NOMO-1 (cell line): ENCODE measurements at regions not wholly inside any gene's neighbourhood (a gene's known extent, or its start where the extent isn't known, plus 50 kb on each side); places are given as distances from the start of the nearest gene placed in this dataset.

Source experiments
- DNase-seq, 2 experiments: peaks; one replicate each; lab custom pipeline; 2025; ENCODE audit not compliant: unreplicated experiment in 2 of 2; lab: John Stamatoyannopoulos, UW

DNA sequence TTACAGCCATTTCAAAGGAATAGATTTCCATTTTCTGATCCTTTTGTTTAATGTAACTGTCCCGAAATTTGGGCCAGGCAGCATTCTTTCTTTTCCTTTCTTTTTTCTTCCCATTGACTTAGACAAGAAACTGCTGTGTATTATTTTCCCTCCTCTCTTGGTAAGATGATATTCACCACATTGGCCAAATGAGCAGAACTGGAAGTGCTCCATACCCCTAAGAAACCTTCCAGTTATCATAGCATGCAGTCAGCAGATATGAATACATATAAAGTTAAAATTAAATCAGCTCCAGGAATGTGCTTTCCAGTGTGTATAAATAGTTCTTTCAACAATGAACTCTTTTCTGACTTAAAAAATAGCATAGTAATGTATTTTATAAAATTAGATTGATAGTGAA lies 168.5 kb upstream of the GAS1 start:
- no peak for DNase-seq

DNA sequence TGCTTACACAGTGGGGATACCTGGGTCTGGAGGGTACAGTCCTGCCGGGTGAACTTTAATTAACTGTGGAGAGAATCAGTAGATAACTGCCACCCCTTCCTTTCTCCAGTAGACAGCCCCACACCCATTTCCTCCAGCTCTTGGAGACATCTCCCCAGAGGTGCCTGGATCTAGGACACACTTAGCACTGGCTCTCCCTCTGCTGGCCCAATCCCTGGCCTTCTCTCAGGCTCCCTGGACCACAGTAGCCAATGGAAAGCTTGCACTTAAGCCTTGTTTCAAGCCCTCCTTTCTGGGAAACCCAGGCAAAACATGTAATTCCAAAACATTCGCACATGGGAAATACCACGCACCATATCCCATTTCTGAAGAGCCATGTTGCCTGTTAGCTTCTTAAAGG lies 169.2 kb upstream of the GAS1 start:
- DNase-seq, result no peak

DNA sequence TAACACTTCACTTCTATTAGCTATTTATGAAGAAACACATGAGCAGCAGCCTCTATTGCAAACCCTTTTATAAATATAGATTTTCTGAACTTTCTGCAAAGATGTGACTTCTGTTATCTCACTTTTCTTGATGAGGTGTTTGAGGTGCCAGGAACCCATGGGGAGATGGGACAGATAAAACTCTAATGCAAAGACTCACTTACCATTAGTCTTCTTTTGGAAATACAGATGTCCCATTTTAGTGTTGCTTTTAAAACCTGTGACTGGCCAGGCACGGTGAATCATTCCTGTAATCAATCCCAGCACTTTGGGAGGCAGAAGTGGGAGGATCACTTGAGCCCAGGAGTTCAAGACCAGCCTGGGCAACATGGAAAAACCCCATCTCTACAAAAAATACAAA lies 171.3 kb upstream of the GAS1 start:
- no peak for DNase-seq

DNA sequence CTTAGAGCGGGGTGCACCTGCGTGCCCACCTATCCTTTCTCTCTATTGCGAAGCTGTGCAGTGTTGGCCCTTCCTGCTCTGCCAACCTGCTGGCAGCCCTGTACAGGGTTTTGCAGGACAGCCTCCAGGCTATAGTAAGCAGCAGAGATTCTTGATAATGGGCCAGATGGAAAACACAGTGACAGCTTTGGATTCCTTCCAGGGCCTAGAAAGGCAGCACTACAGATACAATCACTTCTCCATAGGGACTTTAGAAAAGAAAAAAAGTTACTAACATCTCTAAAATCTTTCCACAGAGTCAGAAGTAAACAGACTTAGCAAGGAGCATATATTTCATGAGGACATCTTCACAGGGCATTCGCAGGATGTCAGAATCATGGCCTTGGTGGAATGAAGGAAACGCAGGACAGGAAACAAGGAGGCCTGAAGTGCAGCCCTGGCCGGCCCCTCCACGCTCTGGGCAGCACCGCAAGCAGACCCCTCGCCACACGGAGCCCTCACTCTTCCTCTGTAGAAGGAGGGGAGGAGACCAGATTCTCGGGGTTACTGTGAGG lies 172.1 kb upstream of the GAS1 start:
- DNase-seq, result no peak

DNA sequence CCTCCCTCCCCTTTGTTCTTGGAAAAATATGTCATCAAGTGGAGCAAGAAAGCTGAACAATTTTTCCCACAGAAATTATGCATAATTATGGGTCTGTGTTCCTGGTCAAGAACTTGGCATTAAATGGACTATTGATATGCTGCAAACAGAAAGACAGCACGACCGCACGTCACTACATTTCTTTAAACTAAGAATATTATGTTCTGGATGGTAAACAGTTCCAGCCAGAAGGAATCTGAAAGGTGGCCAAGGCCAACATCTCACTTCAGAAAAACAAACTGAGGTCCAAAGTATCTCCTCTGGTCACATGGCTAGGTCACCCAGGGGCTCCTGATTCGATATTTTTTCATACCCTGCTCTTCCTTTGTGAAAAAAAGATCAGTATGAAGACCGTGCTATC lies 173.3 kb upstream of the GAS1 start:
- DNase-seq, result no peak

DNA sequence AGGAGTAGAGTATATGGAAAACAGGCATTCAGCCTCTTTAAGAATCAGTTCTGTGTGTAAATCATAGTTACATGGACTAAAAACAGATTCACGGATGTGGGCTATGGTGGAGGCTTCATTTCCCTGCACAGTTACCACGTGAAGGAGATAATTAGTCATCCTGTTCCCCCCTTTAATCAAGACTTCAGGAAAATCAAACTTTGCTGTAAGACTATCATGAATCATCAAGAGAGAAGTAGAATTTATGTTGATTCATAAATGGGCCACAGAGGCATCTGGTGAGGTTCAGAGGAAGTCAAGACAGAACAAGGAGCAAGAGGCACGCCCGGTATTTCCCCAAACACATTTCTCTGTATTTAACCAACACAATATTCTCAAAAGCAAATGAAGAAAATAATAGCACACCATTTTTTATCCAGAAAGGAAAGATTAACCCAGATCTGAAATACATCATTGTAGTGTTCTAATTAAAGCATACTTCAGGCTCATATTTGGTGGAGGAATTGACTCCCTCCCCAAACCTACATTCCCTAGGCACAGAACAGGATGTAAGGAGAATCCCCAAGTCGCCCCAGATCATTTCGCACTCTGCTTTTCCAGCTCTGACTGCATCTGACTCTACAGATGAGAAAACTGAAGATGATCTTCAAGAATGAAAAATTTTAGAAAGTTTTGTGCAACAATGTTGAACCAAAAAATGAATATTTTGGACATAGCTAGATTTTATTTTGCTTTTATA lies 175.8 kb upstream of the GAS1 start:
- peak; percentile 34 to 56 for DNase-seq

DNA sequence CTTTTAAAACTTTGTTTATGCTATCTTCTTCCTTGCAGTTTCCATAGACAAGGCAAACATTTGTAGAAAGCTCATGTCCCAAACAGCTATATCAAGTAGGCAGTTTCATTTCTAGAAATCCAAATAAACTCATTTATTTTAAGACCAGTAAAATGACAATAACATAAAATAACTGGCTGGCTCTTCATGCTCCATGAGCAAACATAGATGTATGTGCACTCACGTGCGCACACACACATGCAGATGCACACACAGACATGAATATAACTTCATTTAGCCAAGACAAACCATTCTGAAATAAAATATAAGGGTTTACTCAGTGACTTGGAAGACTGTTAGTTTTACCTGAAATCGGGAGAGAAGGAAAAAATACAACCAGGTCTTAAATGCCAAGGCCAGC lies 176.5 kb upstream of the GAS1 start:
- no peak for DNase-seq

DNA sequence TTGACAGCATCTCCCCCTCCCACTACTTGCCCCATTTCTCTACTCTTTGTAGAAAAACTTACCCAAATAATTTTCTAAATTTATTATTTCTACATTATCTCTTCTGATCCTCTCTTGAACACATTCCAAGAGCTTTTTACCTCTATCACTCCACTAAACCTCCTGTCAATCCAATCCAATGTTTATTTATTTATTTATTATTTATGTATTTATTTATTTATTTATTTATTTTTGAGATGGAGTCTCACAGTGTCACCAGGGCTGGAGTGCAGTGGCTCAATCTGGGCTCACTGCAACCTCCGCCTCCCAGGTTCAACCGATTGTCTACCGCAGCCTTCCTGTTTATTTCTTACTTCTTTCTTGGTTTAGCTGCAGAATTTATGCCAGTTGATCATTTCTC lies 178.5 kb upstream of the GAS1 start:
- no peak for DNase-seq

DNA sequence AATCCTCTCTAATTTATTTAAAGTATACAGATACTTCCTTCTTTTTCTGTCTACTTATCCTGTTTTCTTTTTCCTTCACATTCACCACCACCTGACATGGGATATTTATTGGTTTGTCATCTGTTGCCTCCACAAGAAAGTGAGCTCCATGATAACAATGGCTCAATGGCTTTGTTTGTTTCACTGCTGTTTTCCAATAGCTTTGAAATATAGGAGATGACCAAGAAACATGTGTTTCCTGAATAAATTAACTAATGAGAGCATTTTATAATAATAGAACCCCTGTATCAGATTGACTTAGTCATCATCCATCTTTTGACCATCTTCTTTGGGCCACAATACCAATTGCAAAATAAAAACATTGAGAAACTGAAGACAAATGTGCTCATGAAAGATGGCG lies 180.2 kb upstream of the GAS1 start:
- no peak for DNase-seq

DNA sequence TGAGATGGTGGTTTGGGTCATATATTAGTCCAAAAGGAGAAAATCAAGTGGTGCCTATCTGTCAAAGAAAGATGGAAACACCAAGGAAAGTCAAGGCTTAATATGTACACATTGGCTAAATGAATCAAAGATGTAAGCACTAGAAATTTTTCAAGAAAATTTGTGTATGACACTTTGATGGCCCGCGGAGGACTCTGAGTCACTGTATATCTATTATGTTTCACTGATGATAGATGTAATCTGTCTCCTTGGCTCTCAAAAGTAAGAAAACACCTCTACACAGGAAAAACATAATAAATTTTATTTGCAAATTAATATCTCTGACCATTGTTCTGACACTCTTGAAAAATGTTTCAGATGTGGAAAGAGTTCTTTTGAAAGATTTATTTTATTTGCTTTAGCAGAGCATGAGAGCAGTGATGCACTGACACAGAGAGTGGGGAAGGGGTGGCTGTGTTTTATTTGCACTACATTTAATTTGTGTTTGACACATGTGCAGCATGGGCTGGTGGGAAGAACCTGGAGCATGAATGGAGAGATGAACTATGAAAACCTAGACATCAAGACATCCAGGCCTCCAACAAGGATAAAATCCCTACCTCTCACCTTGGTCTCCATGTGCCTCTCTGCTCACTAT lies 180.8 kb upstream of the GAS1 start:
- DNase-seq, result no peak

DNA sequence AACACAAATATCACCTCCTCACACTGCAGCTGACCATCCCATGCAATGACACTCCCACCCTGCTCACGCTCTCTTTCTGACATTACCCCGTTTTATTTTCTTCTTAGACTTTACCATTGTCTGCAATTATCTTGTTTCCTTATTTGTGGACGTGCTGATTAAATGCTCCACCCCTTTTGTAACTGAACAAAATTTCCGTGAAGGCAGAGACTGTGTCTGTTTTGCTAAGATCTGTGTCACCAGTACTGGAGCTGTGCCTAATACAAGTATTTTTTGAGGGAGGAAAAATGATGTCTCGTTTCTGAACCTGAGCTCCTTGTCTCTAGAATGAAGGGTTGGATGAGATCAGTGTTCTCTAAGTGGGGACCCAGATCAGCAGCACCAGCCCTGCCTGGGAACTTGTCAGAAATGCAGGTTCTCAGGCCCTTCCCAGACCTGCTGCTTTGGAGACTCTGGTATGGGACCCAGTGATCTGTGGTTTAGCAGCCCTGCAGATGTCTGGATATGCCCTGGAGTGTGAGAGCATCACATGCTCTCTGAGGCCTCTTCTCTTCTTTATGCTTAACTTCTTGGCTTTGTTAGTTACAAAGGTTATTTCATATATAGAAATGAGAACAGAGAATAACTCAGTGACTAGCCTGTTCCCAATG lies 181.7 kb upstream of the GAS1 start:
- DNase-seq, result no peak

DNA sequence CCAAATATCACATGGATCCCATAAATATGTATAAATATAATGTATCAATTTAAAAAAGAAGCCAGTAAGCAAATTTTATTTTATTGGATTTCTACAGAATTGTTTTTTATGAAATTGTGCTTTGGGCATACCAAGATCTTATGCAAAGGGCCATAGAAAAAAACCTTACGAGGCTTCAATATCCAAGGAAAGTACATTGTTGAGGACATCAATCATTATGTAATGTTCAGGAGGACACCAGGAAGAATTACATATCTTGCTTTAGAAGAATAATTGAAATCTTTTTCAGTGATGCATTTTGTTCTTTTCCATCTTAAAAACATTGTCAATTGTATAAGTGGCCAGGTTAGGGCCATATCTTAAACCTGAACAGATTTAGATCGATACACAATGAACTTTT lies 187.8 kb upstream of the GAS1 start:
- no peak for DNase-seq

DNA sequence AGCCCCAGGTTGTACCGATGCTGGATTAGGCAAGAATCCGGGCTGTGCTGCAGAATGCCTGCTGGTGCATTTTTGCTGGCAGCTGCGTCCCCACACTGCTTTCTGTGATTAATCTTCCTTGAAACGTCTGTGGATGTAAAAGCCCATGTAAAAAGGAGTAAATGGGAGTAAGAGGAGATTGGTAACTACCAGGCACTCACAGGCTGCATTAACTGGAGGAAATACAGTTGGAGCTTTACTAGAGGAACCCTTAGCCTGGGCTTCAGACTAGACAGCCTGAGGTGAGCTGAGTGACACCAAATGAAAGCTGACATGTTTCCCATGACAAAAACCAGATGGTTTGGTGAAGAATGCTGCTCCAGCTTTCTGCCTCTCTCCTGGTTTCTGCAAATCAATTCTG lies 190.4 kb upstream of the GAS1 start:
- no peak for DNase-seq

DNA sequence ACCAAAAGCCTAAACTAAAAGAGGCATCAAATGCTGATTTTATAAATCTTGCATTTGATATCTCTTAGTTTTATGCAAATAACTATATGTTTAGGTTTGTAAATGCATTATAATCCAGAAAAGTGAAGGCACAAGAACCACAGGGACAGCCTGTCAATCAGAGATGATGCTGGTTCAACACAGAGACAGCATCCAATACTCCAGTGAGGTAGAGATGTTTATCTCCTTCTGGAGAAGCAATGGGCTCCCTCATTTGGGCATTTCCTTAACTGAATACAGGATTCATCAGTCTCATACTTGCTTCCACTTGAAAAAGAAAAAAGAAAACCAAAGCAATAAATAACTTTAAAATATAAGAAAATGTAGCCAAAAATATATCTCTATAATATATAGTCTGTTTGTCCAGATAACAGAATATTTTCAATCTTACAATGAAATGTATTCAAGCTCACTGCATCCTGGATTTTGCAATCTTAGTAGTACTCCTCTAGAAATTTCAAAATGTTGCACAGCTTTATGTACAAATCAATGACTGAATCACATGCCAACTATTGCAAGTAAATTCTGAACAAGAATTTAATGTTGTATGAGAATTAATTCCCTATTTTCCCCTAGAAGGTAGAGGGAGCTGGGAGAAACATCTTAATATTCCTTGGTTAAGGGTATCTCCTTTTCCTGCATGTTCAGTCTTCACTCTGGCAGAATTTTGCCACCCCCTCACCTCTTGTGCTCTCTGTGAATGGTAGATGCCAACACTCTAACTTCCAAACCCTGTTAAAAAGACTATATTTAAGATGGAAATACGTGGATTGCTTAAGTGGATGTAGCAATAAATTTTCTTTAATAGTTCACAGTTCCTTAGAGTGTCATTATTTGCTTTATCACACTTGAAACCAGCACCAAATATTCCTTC lies 191.1 kb upstream of the GAS1 start:
- no peak for DNase-seq

DNA sequence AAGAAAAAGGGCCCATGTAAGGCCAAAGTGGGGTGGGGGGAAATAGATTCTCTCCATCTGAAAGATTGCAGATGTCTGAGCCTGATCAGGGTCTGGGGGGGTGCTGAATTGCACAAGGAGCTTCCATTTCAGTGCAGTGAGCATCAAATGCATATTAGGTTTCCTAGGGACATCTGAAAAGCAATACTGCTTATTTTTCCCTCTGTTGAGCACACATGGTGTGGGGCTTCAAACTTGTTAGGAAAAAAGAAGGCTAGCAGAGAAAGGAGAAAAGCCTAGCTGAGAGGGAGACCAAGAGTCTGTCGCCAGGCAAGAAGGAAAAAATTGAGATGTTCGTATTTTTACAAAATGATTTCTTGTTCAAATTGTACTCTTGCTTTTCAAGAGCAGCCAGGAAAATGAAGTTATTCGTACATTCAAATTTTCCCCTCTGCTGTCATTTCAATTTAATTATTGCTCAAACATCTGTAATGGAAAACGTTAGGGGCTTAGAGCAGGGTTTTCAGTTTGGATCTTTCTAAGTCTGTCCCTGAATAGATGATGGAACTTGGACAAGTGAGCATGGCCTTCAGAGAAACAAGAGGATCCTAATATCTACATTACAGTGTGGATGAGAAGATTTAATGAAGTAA lies 191.9 kb upstream of the GAS1 start:
- no peak for DNase-seq

DNA sequence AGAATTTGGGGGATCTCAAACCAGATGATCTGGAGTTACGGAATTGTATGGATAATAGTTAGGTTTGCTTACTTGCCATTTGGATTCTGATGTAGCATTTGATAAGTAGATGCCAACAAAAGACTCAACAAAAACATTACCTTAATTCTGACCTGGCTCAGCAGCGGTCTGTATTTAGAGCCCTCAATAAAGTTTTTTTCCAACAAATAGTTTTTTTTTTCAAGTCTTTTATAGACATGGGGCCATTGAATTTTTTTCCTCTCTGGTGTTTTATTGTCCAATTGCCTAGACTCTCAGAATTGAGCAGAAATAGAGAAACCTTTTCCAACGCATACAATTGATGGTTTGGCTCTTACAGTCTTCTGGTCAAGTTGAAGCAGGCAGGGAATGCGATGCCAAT lies 192.8 kb upstream of the GAS1 start:
- DNase-seq, result no peak

DNA sequence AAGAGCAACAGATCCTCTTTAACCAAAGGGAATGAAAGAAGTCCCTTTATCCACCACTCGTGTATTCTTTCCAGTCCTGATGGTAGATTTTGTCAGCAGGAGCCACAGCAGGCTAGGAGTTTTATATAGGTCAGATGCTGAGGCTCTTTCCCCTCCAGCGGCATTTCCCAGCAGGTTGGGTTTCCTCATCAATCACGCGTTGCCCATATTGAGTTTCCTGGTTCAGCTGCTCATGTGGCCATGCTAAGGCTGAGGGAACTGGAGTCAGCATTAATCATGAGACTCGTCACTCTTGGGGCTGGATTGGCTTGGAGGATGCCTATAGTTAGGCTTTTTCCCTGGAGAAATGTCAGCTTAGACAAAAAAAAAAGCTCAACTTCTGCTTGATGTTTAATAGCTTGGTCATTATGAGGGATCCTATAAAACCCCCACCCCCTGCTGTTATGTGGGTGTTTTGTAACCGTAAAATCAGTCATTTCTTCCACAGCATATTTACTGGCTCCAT lies 193.4 kb upstream of the GAS1 start:
- no peak for DNase-seq

DNA sequence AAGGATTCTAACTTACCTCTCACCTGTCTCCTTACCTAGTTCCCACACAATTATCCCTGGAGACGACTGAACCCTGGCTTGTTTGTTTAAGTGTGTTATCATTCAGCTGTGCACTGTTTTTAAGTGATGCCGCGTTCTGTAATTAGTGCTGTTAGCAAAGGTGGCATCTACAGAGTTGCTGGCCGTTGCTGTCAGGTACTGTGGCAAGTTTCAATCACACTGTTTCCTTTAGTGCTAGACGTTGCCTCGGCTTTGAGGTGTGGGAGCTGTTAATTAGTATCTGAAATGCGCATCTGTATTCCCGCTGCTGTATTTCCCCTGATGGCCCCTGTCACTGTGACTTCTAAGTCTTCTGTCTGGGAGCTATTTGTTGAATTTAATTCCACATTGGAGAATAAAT lies 193.8 kb upstream of the GAS1 start:
- no peak for DNase-seq

DNA sequence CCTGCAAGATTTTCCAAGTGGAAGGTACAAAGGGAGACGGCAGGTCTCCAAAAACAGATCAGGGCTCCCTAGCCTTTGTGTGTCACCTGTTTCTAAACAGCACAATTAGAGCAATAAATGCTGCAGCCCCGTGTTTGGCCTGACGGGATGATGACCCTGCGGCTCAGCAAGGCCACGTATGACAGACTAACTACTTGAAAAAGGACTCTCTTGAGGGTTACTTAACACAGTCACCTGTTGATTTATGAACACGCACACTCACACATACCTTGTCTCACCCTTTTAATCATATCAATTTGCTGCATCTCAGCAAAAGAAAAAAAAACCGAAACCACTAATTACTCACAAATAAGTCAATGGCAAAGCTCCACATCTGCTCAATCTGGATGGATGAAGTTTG lies 199.6 kb upstream of the GAS1 start:
- DNase-seq, result no peak

DNA sequence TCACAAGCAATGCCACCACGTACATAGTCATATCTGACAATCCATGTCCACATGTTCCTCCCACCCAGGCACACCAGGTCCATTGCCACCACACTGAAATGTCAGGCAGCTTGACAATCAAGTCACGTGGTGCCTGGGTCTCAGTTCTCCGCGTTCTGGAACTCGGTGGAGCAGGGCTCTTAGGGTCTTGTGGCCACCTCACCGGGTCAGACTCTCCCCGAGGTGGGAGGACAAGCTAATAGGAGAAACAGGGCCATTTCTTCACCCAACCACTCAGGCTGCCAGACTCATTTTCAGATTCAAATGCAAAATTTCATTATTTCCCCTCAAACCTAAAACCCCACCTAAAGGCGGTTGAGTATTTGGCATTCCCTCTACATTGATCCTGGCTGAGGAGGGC lies 200.5 kb upstream of the GAS1 start:
- DNase-seq, result no peak
